Activated naive CD4-positive, alpha-beta T cell treated with anti-CD3 and anti-CD28 coated beads, Interleukin-2, amount 50 U/mL, for 24 hours (primary cell): ENCODE measurements at regions not wholly inside any gene's neighbourhood (a gene's known extent, or its start where the extent isn't known, plus 50 kb on each side); places are given as distances from the start of the nearest gene placed in this dataset.

ENCODE experiments used
- H3K27ac Mint-ChIP-seq: one replicate; pipeline ENCODE4 v1.8.0; 2021; ENCODE audit warnings: mild to moderate bottlenecking, mixed read lengths
- H3K27me3 Mint-ChIP-seq: one replicate; pipeline ENCODE4 v1.8.0; 2021; ENCODE audit warnings: mixed read lengths
- H3K36me3 Mint-ChIP-seq: one replicate; pipeline ENCODE4 v1.8.0; 2021; ENCODE audit warnings: mixed read lengths
- H3K4me1 Mint-ChIP-seq: one replicate; pipeline ENCODE4 v1.8.0; 2021; ENCODE audit warnings: mixed read lengths
- H3K4me3 Mint-ChIP-seq: one replicate; pipeline ENCODE4 v1.8.0; 2021; ENCODE audit warnings: mild to moderate bottlenecking, mixed read lengths
- H3K9me3 Mint-ChIP-seq: one replicate; pipeline ENCODE4 v1.8.0; 2021; ENCODE audit warnings: mixed read lengths

- Mint-ChIP-seq H3K27me3 (no peaks in the 10 kb centered on the region), H3K4me1 (no peaks in the 10 kb centered on the region), H3K9me3 (peaks cover 4% of the 10 kb centered on the region), H3K36me3 (no peaks in the 10 kb centered on the region), H3K4me3 (no peak overlapping the region), H3K27ac (no peak overlapping the region)
Observed at GRCh38 chr20:7308163-7308562, 540.7 kb downstream of the BMP2 start.

- Mint-ChIP-seq H3K9me3 (peaks cover 18% of the 10 kb centered on the region), H3K27me3 (no peaks in the 10 kb centered on the region), H3K36me3 (no peaks in the 10 kb centered on the region), H3K4me1 (no peaks in the 10 kb centered on the region), H3K4me3 (no peak overlapping the region), H3K27ac (no peak overlapping the region)
Observed at GRCh38 chr20:7313047-7313446, 545.6 kb downstream of the BMP2 start.

GRCh38 chr20:7323957-7324356, 556.5 kb downstream of the BMP2 start:
- Mint-ChIP-seq H3K36me3 (no peaks in the 10 kb centered on the region), H3K4me1 (no peaks in the 10 kb centered on the region), H3K27ac (no peak overlapping the region), H3K9me3 (peaks cover 9% of the 10 kb centered on the region), H3K4me3 (no peak overlapping the region), H3K27me3 (no peaks in the 10 kb centered on the region)

GRCh38 chr20:7327810-7328209, 560.3 kb downstream of the BMP2 start:
- Mint-ChIP-seq H3K27ac (no peak overlapping the region), H3K4me3 (no peak overlapping the region), H3K9me3 (peaks cover 9% of the 10 kb centered on the region), H3K4me1 (no peaks in the 10 kb centered on the region), H3K36me3 (no peaks in the 10 kb centered on the region), H3K27me3 (no peaks in the 10 kb centered on the region)

- Mint-ChIP-seq H3K27me3 (no peaks in the 10 kb centered on the region), H3K9me3 (peaks cover 5% of the 10 kb centered on the region)
Observed at GRCh38 chr20:7330850-7331249, 563.4 kb downstream of the BMP2 start.

GRCh38 chr20:7332169-7332568, 564.7 kb downstream of the BMP2 start:
- Mint-ChIP-seq H3K4me1 (no peaks in the 10 kb centered on the region), H3K9me3 (peaks cover 5% of the 10 kb centered on the region), H3K27ac (no peak overlapping the region), H3K4me3 (no peak overlapping the region), H3K27me3 (no peaks in the 10 kb centered on the region), H3K36me3 (no peaks in the 10 kb centered on the region)

More at GRCh38 chr20:7330850-7331249, 563.4 kb downstream of the BMP2 start:
- Mint-ChIP-seq H3K27ac (no peak overlapping the region), H3K4me1 (no peaks in the 10 kb centered on the region), H3K4me3 (no peak overlapping the region), H3K36me3 (no peaks in the 10 kb centered on the region)

- H3K9me3 Mint-ChIP-seq: peaks cover 5% of the 10 kb centered on the region
- no peaks in the 10 kb centered on the region for H3K27me3 Mint-ChIP-seq
- no peaks in the 10 kb centered on the region for H3K4me1 Mint-ChIP-seq
- H3K27ac Mint-ChIP-seq: no peak overlapping the region
- no peak overlapping the region for H3K4me3 Mint-ChIP-seq
- no peaks in the 10 kb centered on the region for H3K36me3 Mint-ChIP-seq
Observed at GRCh38 chr20:7333841-7334240, 566.4 kb downstream of the BMP2 start.

- no peaks in the 10 kb centered on the region for H3K27me3 Mint-ChIP-seq
- no peaks in the 10 kb centered on the region for H3K36me3 Mint-ChIP-seq
- no peak overlapping the region for H3K27ac Mint-ChIP-seq
- H3K4me1 Mint-ChIP-seq: no peaks in the 10 kb centered on the region
- H3K9me3 Mint-ChIP-seq: peaks cover 5% of the 10 kb centered on the region
- H3K4me3 Mint-ChIP-seq: no peak overlapping the region
Observed at GRCh38 chr20:7346026-7346425, 578.5 kb downstream of the BMP2 start.

- no peak overlapping the region for H3K4me3 Mint-ChIP-seq
- no peak overlapping the region for H3K27ac Mint-ChIP-seq
- H3K27me3 Mint-ChIP-seq: no peaks in the 10 kb centered on the region
- peaks cover 5% of the 10 kb centered on the region for H3K9me3 Mint-ChIP-seq
- H3K4me1 Mint-ChIP-seq: no peaks in the 10 kb centered on the region
- no peaks in the 10 kb centered on the region for H3K36me3 Mint-ChIP-seq
Observed at GRCh38 chr20:7346562-7346961, 579.1 kb downstream of the BMP2 start.

GRCh38 chr20:7347409-7347808, 579.9 kb downstream of the BMP2 start:
- H3K9me3 Mint-ChIP-seq: peaks cover 5% of the 10 kb centered on the region

GRCh38 chr20:7348253-7348652, 580.8 kb downstream of the BMP2 start:
- no peaks in the 10 kb centered on the region for H3K36me3 Mint-ChIP-seq
- no peak overlapping the region for H3K27ac Mint-ChIP-seq
- no peaks in the 10 kb centered on the region for H3K4me1 Mint-ChIP-seq
- no peak overlapping the region for H3K4me3 Mint-ChIP-seq
- H3K9me3 Mint-ChIP-seq: peaks cover 5% of the 10 kb centered on the region
- no peaks in the 10 kb centered on the region for H3K27me3 Mint-ChIP-seq

More at GRCh38 chr20:7347409-7347808, 579.9 kb downstream of the BMP2 start:
- no peak overlapping the region for H3K4me3 Mint-ChIP-seq
- no peaks in the 10 kb centered on the region for H3K27me3 Mint-ChIP-seq
- no peaks in the 10 kb centered on the region for H3K36me3 Mint-ChIP-seq
- no peak overlapping the region for H3K27ac Mint-ChIP-seq
- H3K4me1 Mint-ChIP-seq: no peaks in the 10 kb centered on the region

GRCh38 chr20:7352165-7352564, 584.7 kb downstream of the BMP2 start:
- no peak overlapping the region for H3K4me3 Mint-ChIP-seq
- H3K9me3 Mint-ChIP-seq: peaks cover 5% of the 10 kb centered on the region
- H3K27me3 Mint-ChIP-seq: no peaks in the 10 kb centered on the region
- no peaks in the 10 kb centered on the region for H3K4me1 Mint-ChIP-seq
- H3K36me3 Mint-ChIP-seq: no peaks in the 10 kb centered on the region
- no peak overlapping the region for H3K27ac Mint-ChIP-seq

GRCh38 chr20:7355051-7355450, 585.2 kb downstream of the HAO1 start:
- Mint-ChIP-seq H3K36me3 (no peaks in the 10 kb centered on the region), H3K9me3 (peaks cover 14% of the 10 kb centered on the region), H3K4me1 (no peaks in the 10 kb centered on the region), H3K27ac (no peak overlapping the region), H3K4me3 (no peak overlapping the region), H3K27me3 (no peaks in the 10 kb centered on the region)

GRCh38 chr20:7358670-7359069, 581.6 kb downstream of the HAO1 start:
- Mint-ChIP-seq H3K4me1 (no peaks in the 10 kb centered on the region), H3K9me3 (peaks cover 19% of the 10 kb centered on the region), H3K27ac (no peak overlapping the region), H3K36me3 (peaks cover under 1% of the 10 kb centered on the region), H3K27me3 (no peaks in the 10 kb centered on the region), H3K4me3 (no peak overlapping the region)

GRCh38 chr20:7359739-7360138, 580.5 kb downstream of the HAO1 start:
- H3K4me3 Mint-ChIP-seq: no peak overlapping the region
- peaks cover 1% of the 10 kb centered on the region for H3K36me3 Mint-ChIP-seq
- H3K4me1 Mint-ChIP-seq: no peaks in the 10 kb centered on the region
- peaks cover 24% of the 10 kb centered on the region for H3K9me3 Mint-ChIP-seq
- H3K27ac Mint-ChIP-seq: no peak overlapping the region
- no peaks in the 10 kb centered on the region for H3K27me3 Mint-ChIP-seq

- Mint-ChIP-seq H3K27ac (no peak overlapping the region), H3K4me1 (no peaks in the 10 kb centered on the region), H3K9me3 (peaks cover 24% of the 10 kb centered on the region), H3K36me3 (peaks cover 1% of the 10 kb centered on the region), H3K27me3 (no peaks in the 10 kb centered on the region), H3K4me3 (no peak overlapping the region)
Observed at GRCh38 chr20:7361321-7361720, 578.9 kb downstream of the HAO1 start.

GRCh38 chr20:7361931-7362330, 578.3 kb downstream of the HAO1 start:
- peaks cover 1% of the 10 kb centered on the region for H3K36me3 Mint-ChIP-seq
- H3K27me3 Mint-ChIP-seq: no peaks in the 10 kb centered on the region
- no peaks in the 10 kb centered on the region for H3K4me1 Mint-ChIP-seq
- peaks cover 24% of the 10 kb centered on the region for H3K9me3 Mint-ChIP-seq
- no peak overlapping the region for H3K4me3 Mint-ChIP-seq
- H3K27ac Mint-ChIP-seq: no peak overlapping the region
